ENCODE measurements at regions not wholly inside any gene's neighbourhood (a gene's known extent, or its start where the extent isn't known, plus 50 kb on each side); places are given as distances from the start of the nearest gene placed in this dataset.
A peak's percentile ranks its signal among the peaks of the same experiment; 100 is the strongest.

DNA sequence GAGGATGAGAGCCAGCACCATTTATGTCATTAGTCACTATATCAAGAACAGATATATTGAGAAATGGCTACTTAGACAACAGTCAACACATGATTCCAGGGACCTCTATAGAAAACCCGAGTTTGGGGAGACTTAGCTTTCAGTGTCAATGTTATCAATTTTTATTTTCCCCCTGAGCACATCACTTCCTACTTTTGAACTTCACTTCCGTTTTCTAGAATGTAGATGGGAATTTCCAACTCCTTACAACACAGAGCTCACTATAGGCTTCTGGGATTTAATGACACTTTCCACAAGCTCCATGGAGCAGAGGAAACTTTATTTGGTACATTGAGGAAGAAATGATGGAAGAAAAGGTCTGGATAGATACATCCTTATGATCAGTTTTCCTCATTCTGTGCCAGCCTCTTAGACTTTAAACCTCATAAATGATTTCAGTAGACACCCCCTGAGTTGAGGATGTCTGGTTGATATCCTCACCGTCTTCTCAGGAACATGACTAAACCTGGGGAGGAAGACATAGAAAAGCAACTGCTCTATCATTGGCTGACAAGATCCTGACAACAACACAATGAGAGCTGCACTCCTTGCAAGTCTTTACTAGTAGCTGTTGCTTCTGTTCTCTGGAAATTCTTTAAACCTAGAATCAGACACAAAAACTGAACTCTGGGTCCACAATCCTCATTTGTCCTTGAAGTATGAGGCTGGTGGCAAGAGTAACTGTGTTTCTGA, 449.4 kb upstream of the OR4E1 start:
- Histone ChIP-seq H3K9ac (ENCODE audit: low read depth, low read length) (no peak overlapping the region), H2AK5ac (ENCODE audit: low read depth, low read length) (no peak overlapping the region), H4K20me1 (ENCODE audit: insufficient read depth, low read length) (no peaks in the 10 kb centered on the region), H2AFZ (replicated peaks; ENCODE audit: low read length, poor library complexity) (no peak overlapping the region), H3K14ac (replicated peaks; ENCODE audit: low read depth, low read length) (no peak overlapping the region), H3K23ac (ENCODE audit: low read depth, low read length) (no peak overlapping the region), H3K27ac (ENCODE audit: insufficient read depth, low read length) (no peak overlapping the region), H3K79me1 (ENCODE audit: low read depth in 1 of 2, low read length in 2 of 2) (no peaks in the 10 kb centered on the region), H4K5ac (ENCODE audit: low read depth, low read length) (no peak overlapping the region), H3K4me1 (ENCODE audit: control insufficient read depth, insufficient read depth, low read length) (no peaks in the 10 kb centered on the region), H3K18ac (ENCODE audit: low read depth, low read length) (no peak overlapping the region), H2BK5ac (ENCODE audit: low read depth, low read length, poor library complexity, severe bottlenecking) (no peak overlapping the region), H3K56ac (ENCODE audit: extremely low read depth, insufficient read depth, low read length) (no peak overlapping the region), H4K91ac (ENCODE audit: insufficient read depth, low read depth, low read length) (no peak overlapping the region), H3K4me2 (ENCODE audit: low read depth, low read length) (no peak overlapping the region), H2BK120ac (ENCODE audit: low read depth, low read length) (0 out of 2 replicates have a peak overlapping the region, but pooled peaks have one; percentile 8), H2BK15ac (ENCODE audit: low read depth, low read length) (no peak overlapping the region), H3K27me3 (ENCODE audit: control insufficient read depth, insufficient read depth, low read length) (no peaks in the 10 kb centered on the region), H3K36me3 (ENCODE audit: control insufficient read depth, insufficient read depth, low read length) (no peaks in the 10 kb centered on the region), H3K9me1 (ENCODE audit: insufficient read depth, low read length) (no peaks in the 10 kb centered on the region), H3K4ac (ENCODE audit: low read depth, low read length) (no peak overlapping the region), H4K8ac (ENCODE audit: low read depth in 2 of 2, low read length in 2 of 2) (no peak overlapping the region), H2AK9ac (replicated peaks; ENCODE audit: low read depth, low read length, poor library complexity) (no peak overlapping the region), H3K9me3 (ENCODE audit: control insufficient read depth, insufficient read depth, low read length) (no peaks in the 10 kb centered on the region), H2BK20ac (ENCODE audit: low read depth, low read length) (0 out of 2 replicates have a peak overlapping the region, but pooled peaks have one; percentile 24), H3K4me3 (ENCODE audit: insufficient read depth, low read depth, low read length) (no peak overlapping the region)
- 80% methylated on average over 1 of the region's 3 CpGs; no CpG with 5 or more reads in 1 of the 2 experiments for WGBS, 2 experiments (ENCODE audit: extremely low coverage in 2 of 2, insufficient read length in 1 of 2)
- CTCF ChIA-PET = interaction anchor here (1.1 kb wide), 1 partner anchor 23 kb away, joined by 3 read pairs; no protein-coding TSS in a partner anchor
- no TSS peak for BruUV-seq (replicated peaks)
- intact Hi-C loops (cut with micrococcal nuclease) = no loop called here
- DNase-seq (no peak), ATAC-seq (ENCODE audit: low read depth) (no peak)
- in situ Hi-C loops (cut with MboI; ENCODE audit: low sequenced_read_pairs) = no loop called here
- TF ChIP-seq CEBPB (IDR thresholded peaks at IDR 0.05; ENCODE audit: low read depth, low read length) (no peak), MAZ (IDR thresholded peaks at IDR 0.05; ENCODE audit: borderline replicate concordance, low read depth, low read length) (no peak), RAD21 (IDR thresholded peaks at IDR 0.05; ENCODE audit: low read length) (no peak), BHLHE40 (IDR thresholded peaks at IDR 0.05; ENCODE audit: low read depth, low read length) (no peak), RCOR1 (IDR thresholded peaks at IDR 0.05; ENCODE audit: insufficient replicate concordance, low read length) (no peak), SMC3 (IDR thresholded peaks at IDR 0.05; ENCODE audit: low read depth, low read length) (no peak), CTCF (conservative IDR thresholded peaks at IDR 0.05; ENCODE audit: low read depth, low read length) (no peak), ELK1 (IDR thresholded peaks at IDR 0.05; ENCODE audit: borderline replicate concordance, low read depth, low read length) (no peak), CHD1 (IDR thresholded peaks at IDR 0.05; ENCODE audit: low read depth, low read length) (no peak), POLR2A (IDR thresholded peaks at IDR 0.05; ENCODE audit: low read depth, low read length) (no peak), FOS (IDR thresholded peaks at IDR 0.05; ENCODE audit: low read depth, low read length) (no peak), RFX5 (IDR thresholded peaks at IDR 0.05; ENCODE audit: low read depth, low read length) (no peak), MXI1 (IDR thresholded peaks at IDR 0.05; ENCODE audit: borderline replicate concordance, low read depth, low read length) (no peak), MAFK (IDR thresholded peaks at IDR 0.05; ENCODE audit: low read depth, low read length) (no peak), NFE2L2 (IDR thresholded peaks at IDR 0.05; ENCODE audit: low read depth, low read length) (no peak)
- TF ChIP-seq, protein P1, sequence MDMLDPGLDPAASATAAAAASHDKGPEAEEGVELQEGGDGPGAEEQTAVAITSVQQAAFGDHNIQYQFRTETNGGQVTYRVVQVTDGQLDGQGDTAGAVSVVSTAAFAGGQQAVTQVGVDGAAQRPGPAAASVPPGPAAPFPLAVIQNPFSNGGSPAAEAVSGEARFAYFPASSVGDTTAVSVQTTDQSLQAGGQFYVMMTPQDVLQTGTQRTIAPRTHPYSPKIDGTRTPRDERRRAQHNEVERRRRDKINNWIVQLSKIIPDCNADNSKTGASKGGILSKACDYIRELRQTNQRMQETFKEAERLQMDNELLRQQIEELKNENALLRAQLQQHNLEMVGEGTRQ (IDR thresholded peaks at IDR 0.05; ENCODE audit: low read depth, low read length) = no peak
- POLR2A ChIA-PET (ENCODE audit: unreplicated experiment) = no interaction called here
- dilution Hi-C loops (cut with HindIII; ENCODE audit: low sequenced_read_pairs, unreplicated experiment) = no loop called here

Data from IMR-90 (cell line).